MCF 10A (cell line): ENCODE measurements at regions not wholly inside any gene's neighbourhood (a gene's known extent, or its start where the extent isn't known, plus 50 kb on each side); places are given as distances from the start of the nearest gene placed in this dataset.

ENCODE experiments used
- BruUV-seq: library from RNA; stranded (reverse); fragments of 400-500 nt; replicated peaks from 2 replicates; lab custom pipeline; 2021; lab: Mats Ljungman, UMichigan
- CTCF ChIA-PET: fragments of 300-600 bp; sonication (Branson Sonifier 250); formaldehyde crosslinking; extraction: SDS; loops from one replicate; lab custom pipeline; 2021; ENCODE audit warnings: antibody characterized with exemption, inconsistent platforms; lab: Yijun Ruan, JAX
- POLR2A ChIA-PET: fragments of 300-600, 350-650 bp; sonication (Branson Sonifier 250); formaldehyde crosslinking; extraction: SDS; loops from one replicate; lab custom pipeline; 2020; ENCODE audit warnings: antibody characterized with exemption, inconsistent platforms; lab: Yijun Ruan, JAX
- DNase-seq: peaks from one replicate; pipeline ENCODE4 v3.0.0-alpha.2; 2018; ENCODE audit not compliant: unreplicated experiment
- H3K27ac Mint-ChIP-seq: one replicate; pipeline ENCODE4 v1.8.0; 2022; ENCODE audit warnings: mild to moderate bottlenecking, low read depth, mixed read lengths; ENCODE audit not compliant: unreplicated experiment
- H3K27me3 Mint-ChIP-seq: one replicate; pipeline ENCODE4 v1.8.0; 2022; ENCODE audit warnings: mixed read lengths; ENCODE audit not compliant: insufficient read depth, unreplicated experiment
- H3K36me3 Mint-ChIP-seq: one replicate; pipeline ENCODE4 v1.8.0; 2022; ENCODE audit warnings: mild to moderate bottlenecking, moderate library complexity, mixed read lengths; ENCODE audit not compliant: insufficient read depth, unreplicated experiment
- H3K4me1 Mint-ChIP-seq: one replicate; pipeline ENCODE4 v1.8.0; 2022; ENCODE audit warnings: mixed read lengths; ENCODE audit not compliant: insufficient read depth, unreplicated experiment
- H3K4me3 Mint-ChIP-seq: one replicate; pipeline ENCODE4 v1.8.0; 2022; ENCODE audit warnings: mild to moderate bottlenecking, moderate library complexity, mixed read lengths; ENCODE audit not compliant: unreplicated experiment
- H3K9me3 Mint-ChIP-seq: one replicate; pipeline ENCODE4 v1.8.0; 2022; ENCODE audit warnings: mixed read lengths; ENCODE audit not compliant: unreplicated experiment
- CTCF ChIP-seq: fragments of 200-600 bp; IDR thresholded peaks from one replicate; pipeline ENCODE4 v1.8.0; 2022; ENCODE audit warnings: antibody characterized with exemption, mild to moderate bottlenecking; ENCODE audit not compliant: unreplicated experiment
- intact Hi-C: fragments of 100-400 bp; cut with micrococcal nuclease; formaldehyde crosslinking; loops from 2 replicates; pipeline ENCODE4 v1.14.1; 2022

DNA sequence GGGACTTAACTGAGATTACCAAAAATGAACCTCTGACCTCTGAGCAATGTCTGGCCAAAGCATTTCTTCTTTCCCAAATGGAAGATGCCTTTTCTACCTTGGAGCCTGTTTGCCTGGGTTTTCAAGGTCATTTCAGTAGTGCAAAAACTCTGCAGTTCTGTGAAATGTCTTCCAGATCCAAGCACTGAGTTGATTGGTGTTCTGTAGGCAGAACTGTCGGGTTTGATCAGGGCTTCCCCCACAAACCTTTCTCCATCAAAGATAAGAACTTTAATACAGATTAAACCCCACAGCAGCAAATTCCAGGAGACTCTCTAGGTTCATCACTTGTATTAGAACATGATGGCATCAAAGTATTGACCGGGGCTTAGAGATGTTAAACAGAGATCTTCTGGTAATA lies 192.7 kb upstream of the TOPAZ1 start:
- no peaks in the 10 kb centered on the region for H3K4me1 Mint-ChIP-seq
- H3K4me3 Mint-ChIP-seq: no peak overlapping the region
- CTCF ChIA-PET: no interaction called here
- no peaks in the 10 kb centered on the region for H3K9me3 Mint-ChIP-seq
- no peak for DNase-seq
- intact Hi-C loops: no loop called here
- TF ChIP-seq CTCF: no peak
- H3K27me3 Mint-ChIP-seq: no peaks in the 10 kb centered on the region
- POLR2A ChIA-PET: no interaction called here
- no peak overlapping the region for H3K27ac Mint-ChIP-seq
- H3K36me3 Mint-ChIP-seq: no peaks in the 10 kb centered on the region
- no TSS peak for BruUV-seq

- H3K36me3 Mint-ChIP-seq: no peaks in the 10 kb centered on the region
- H3K4me1 Mint-ChIP-seq: no peaks in the 10 kb centered on the region
- CTCF ChIA-PET: no interaction called here
- no peaks in the 10 kb centered on the region for H3K9me3 Mint-ChIP-seq
- no peaks in the 10 kb centered on the region for H3K27me3 Mint-ChIP-seq
- DNase-seq: no peak
- no peak for TF ChIP-seq CTCF
- no peak overlapping the region for H3K27ac Mint-ChIP-seq
- no peak overlapping the region for H3K4me3 Mint-ChIP-seq
- POLR2A ChIA-PET: interaction anchor here (0.7 kb wide), 1 partner anchor 944 kb away, joined by 3 read pairs; no protein-coding TSS in a partner anchor
- intact Hi-C loops: no loop called here
- no TSS peak for BruUV-seq
Observed at GRCh38 chr3:44050101-44050500, 191.6 kb upstream of the TOPAZ1 start.

DNA sequence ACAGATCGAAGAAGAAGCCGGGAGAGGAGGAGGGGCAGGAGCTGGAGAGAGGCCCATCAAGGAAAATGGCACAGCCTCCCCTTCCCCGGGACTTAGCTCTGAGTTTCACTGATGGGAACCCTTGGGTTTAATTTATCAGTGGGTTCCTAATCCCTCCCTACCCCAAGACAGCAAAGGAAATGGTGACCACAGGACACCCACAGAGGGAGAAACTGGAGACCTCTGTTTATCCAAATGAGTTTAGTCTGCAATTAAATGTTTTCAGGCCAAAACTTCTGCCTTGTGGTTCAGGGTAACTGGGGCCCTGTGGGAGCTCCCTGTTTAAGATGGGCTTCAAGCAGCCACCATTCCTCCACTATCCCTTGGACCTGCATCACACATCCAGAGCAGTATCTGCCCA lies 190.8 kb upstream of the TOPAZ1 start:
- BruUV-seq: no TSS peak
- no peaks in the 10 kb centered on the region for H3K4me1 Mint-ChIP-seq
- H3K4me3 Mint-ChIP-seq: no peak overlapping the region
- H3K36me3 Mint-ChIP-seq: no peaks in the 10 kb centered on the region
- no peak for DNase-seq
- no peak overlapping the region for H3K27ac Mint-ChIP-seq
- H3K27me3 Mint-ChIP-seq: no peaks in the 10 kb centered on the region
- intact Hi-C loops: no loop called here
- no peaks in the 10 kb centered on the region for H3K9me3 Mint-ChIP-seq
- ChIA-PET POLR2A (interaction anchor here (0.7 kb wide), 1 partner anchor 944 kb away, joined by 3 read pairs; no protein-coding TSS in a partner anchor), CTCF (interaction anchor here (0.5 kb wide), 1 partner anchor 45 kb away, joined by 3 read pairs; no protein-coding TSS in a partner anchor)
- TF ChIP-seq CTCF: no peak

GRCh38 chr3:44055951-44056350 lies 185.7 kb upstream of the TOPAZ1 start:
- Mint-ChIP-seq H3K27ac (no peak overlapping the region), H3K4me1 (peaks cover 9% of the 10 kb centered on the region), H3K27me3 (no peaks in the 10 kb centered on the region), H3K36me3 (no peaks in the 10 kb centered on the region), H3K9me3 (no peaks in the 10 kb centered on the region), H3K4me3 (no peak overlapping the region)
- TF ChIP-seq CTCF: no peak
- CTCF ChIA-PET: no interaction called here
- intact Hi-C loops: no loop called here
- POLR2A ChIA-PET: no interaction called here
- DNase-seq: no peak
- no TSS peak for BruUV-seq
